ENCODE measurements at regions not wholly inside any gene's neighbourhood (a gene's known extent, or its start where the extent isn't known, plus 50 kb on each side); places are given as distances from the start of the nearest gene placed in this dataset.

GRCh38 chr10:128883231-128884032 lies 583.6 kb upstream of the MGMT start:
- Histone ChIP-seq H3K4me2 (ENCODE audit: low read depth, low read length) (no peak overlapping the region), H3K4me1 (ENCODE audit: insufficient read depth, low read length) (no peaks in the 10 kb centered on the region), H3K36me3 (replicated peaks in 1 of 2; ENCODE audit: control insufficient read depth in 1 of 2, insufficient read depth in 2 of 2, low read length in 2 of 2) (no peaks in the 10 kb centered on the region), H3K4me3 (replicated peaks in 1 of 3; ENCODE audit: insufficient read depth in 1 of 3, low read depth in 2 of 3, low read length in 3 of 3) (no peak overlapping the region), H3K27ac (ENCODE audit: extremely low read length, insufficient read depth, low read length) (no peak overlapping the region), H3K9me3 (ENCODE audit: low read length) (no peaks in the 10 kb centered on the region), H3K9ac (ENCODE audit: insufficient read depth, low read depth, low read length) (no peak overlapping the region), H2AFZ (ENCODE audit: low read length) (no peak overlapping the region), H3K79me2 (ENCODE audit: insufficient read depth, low read length) (no peaks in the 10 kb centered on the region), H3K27me3 (ENCODE audit: control insufficient read depth in 1 of 2, insufficient read depth in 2 of 2, low read length in 2 of 2) (no peaks in the 10 kb centered on the region; a peak in 1 of 5 replicates), H4K20me1 (ENCODE audit: insufficient read depth, low read length) (no peaks in the 10 kb centered on the region)
- DNase-seq (ENCODE audit: low spot score) (no peak), ATAC-seq (no peak), FAIRE-seq (no peak)
- 3% methylated on average over 8 of the region's 13 CpGs for WGBS (ENCODE audit: low lambda C conversion rate)
- TF ChIP-seq ZNF775 (CRISPR knock-in tag; IDR thresholded peaks at IDR 0.05; ENCODE audit: borderline replicate concordance) (no peak), DDIT3 (CRISPR knock-in tag; IDR thresholded peaks at IDR 0.05) (no peak), MYC (CRISPR knock-in tag; IDR thresholded peaks at IDR 0.05; ENCODE audit: borderline replicate concordance) (no peak), SIX1 (CRISPR knock-in tag; IDR thresholded peaks at IDR 0.05; ENCODE audit: borderline replicate concordance) (no peak), SP4 (CRISPR knock-in tag; IDR thresholded peaks at IDR 0.05) (no peak), FOXP1 (IDR thresholded peaks at IDR 0.05) (no peak), FOXP1 (CRISPR knock-in tag; IDR thresholded peaks at IDR 0.05) (no peak), ZNF274 (CRISPR knock-in tag; IDR thresholded peaks at IDR 0.05) (no peak), TEAD2 (CRISPR knock-in tag; IDR thresholded peaks at IDR 0.05) (no peak), ESRRA (CRISPR knock-in tag; IDR thresholded peaks at IDR 0.05; ENCODE audit: low read depth) (no peak), RBM22 (optimal IDR thresholded peaks at IDR 0.05; ENCODE audit: low read length) (no peak), DBP (CRISPR knock-in tag; IDR thresholded peaks at IDR 0.05; ENCODE audit: not compliant biosample characterization) (no peak), PHB2 (IDR thresholded peaks at IDR 0.05; ENCODE audit: partially characterized antibody) (no peak), MTA3 (CRISPR knock-in tag; IDR thresholded peaks at IDR 0.05) (no peak), ZNF747 (CRISPR knock-in tag; IDR thresholded peaks at IDR 0.05; ENCODE audit: borderline replicate concordance) (no peak), SMC3 (IDR thresholded peaks at IDR 0.05; ENCODE audit: low read length) (no peak), PAF1 (CRISPR knock-in tag; IDR thresholded peaks at IDR 0.05) (no peak)
- TF ChIP-seq, protein P1, sequence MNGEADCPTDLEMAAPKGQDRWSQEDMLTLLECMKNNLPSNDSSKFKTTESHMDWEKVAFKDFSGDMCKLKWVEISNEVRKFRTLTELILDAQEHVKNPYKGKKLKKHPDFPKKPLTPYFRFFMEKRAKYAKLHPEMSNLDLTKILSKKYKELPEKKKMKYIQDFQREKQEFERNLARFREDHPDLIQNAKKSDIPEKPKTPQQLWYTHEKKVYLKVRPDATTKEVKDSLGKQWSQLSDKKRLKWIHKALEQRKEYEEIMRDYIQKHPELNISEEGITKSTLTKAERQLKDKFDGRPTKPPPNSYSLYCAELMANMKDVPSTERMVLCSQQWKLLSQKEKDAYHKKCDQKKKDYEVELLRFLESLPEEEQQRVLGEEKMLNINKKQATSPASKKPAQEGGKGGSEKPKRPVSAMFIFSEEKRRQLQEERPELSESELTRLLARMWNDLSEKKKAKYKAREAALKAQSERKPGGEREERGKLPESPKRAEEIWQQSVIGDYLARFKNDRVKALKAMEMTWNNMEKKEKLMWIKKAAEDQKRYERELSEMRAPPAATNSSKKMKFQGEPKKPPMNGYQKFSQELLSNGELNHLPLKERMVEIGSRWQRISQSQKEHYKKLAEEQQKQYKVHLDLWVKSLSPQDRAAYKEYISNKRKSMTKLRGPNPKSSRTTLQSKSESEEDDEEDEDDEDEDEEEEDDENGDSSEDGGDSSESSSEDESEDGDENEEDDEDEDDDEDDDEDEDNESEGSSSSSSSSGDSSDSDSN (CRISPR knock-in tag; IDR thresholded peaks at IDR 0.05) = no peak
- intact Hi-C loops (cut with micrococcal nuclease; ENCODE audit: unreplicated experiment) (no loop called here), in situ Hi-C loops (cut with HindIII; ENCODE audit: extremely low pct_ligation_motif_present, low pct_unique_long_range_greater_than_20kb) (no loop called here)
- BruUV-seq (replicated peaks) = no TSS peak
- CTCF ChIA-PET (ENCODE audit: low intra/inter-chr PET ratio, low total read pairs) = no interaction called here
- POLR2A ChIA-PET = no interaction called here

All from HepG2 (cell line).